ENCODE measurements at regions not wholly inside any gene's neighbourhood (a gene's known extent, or its start where the extent isn't known, plus 50 kb on each side); places are given as distances from the start of the nearest gene placed in this dataset.

DNA sequence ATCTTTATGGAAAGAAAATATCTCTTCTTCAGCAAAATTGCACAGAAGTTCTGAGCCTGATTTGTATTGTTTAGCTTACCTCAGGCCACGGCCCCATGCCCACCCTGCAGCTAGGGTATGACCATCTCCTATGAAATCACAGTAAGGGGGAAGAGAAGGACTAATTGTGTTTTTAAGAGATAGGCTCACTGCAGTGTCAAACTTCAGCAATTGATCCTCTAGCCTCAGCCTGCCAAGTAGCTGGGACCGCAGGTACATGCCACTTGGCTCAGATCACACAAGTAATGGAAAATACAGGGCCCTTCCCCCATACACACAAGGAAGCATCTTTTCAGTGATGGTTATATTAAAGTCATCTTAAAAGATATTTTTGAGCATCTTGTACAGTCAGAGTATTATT lies 60.0 kb downstream of the DMAC1 start:
- Histone ChIP-seq H3K4me1 (ENCODE audit: control insufficient read depth, insufficient read depth, low read length) (no peaks in the 10 kb centered on the region), H3K36me3 (ENCODE audit: control insufficient read depth in 2 of 2, insufficient read depth in 1 of 2, low read length in 2 of 2) (no peaks in the 10 kb centered on the region), H3K27ac (ENCODE audit: extremely low read depth, low read depth, low read length) (no peak overlapping the region), H3K4me3 (ENCODE audit: low read depth, low read length) (no peak overlapping the region), H3K9me3 (ENCODE audit: control insufficient read depth, insufficient read depth, low read depth, low read length) (no peaks in the 10 kb centered on the region)
- TF ChIP-seq HOXC10 (CRISPR knock-in tag; IDR thresholded peaks at IDR 0.05) (no peak), ZNF311 (tag by site-specific recombination; IDR thresholded peaks at IDR 0.05; ENCODE audit: borderline replicate concordance) (no peak), ZBTB8A (tag by site-specific recombination; IDR thresholded peaks at IDR 0.05) (no peak), ZNF473 (tag by site-specific recombination; IDR thresholded peaks at IDR 0.05) (no peak), ZNF140 (tag by site-specific recombination; IDR thresholded peaks at IDR 0.05) (no peak), GFI1B (tag by site-specific recombination; IDR thresholded peaks at IDR 0.05) (no peak), ZNF157 (tag by site-specific recombination; IDR thresholded peaks at IDR 0.05) (no peak), SALL2 (tag by site-specific recombination; IDR thresholded peaks at IDR 0.05; ENCODE audit: borderline replicate concordance) (no peak), BCL11B (tag by site-specific recombination; IDR thresholded peaks at IDR 0.05; ENCODE audit: low read depth) (no peak), KLF10 (tag by site-specific recombination; IDR thresholded peaks at IDR 0.05) (no peak), ZBTB17 (tag by site-specific recombination; IDR thresholded peaks at IDR 0.05) (no peak), ZNF530 (tag by site-specific recombination; IDR thresholded peaks at IDR 0.05; ENCODE audit: low read depth) (no peak)
- TF ChIP-seq, protein P1, sequence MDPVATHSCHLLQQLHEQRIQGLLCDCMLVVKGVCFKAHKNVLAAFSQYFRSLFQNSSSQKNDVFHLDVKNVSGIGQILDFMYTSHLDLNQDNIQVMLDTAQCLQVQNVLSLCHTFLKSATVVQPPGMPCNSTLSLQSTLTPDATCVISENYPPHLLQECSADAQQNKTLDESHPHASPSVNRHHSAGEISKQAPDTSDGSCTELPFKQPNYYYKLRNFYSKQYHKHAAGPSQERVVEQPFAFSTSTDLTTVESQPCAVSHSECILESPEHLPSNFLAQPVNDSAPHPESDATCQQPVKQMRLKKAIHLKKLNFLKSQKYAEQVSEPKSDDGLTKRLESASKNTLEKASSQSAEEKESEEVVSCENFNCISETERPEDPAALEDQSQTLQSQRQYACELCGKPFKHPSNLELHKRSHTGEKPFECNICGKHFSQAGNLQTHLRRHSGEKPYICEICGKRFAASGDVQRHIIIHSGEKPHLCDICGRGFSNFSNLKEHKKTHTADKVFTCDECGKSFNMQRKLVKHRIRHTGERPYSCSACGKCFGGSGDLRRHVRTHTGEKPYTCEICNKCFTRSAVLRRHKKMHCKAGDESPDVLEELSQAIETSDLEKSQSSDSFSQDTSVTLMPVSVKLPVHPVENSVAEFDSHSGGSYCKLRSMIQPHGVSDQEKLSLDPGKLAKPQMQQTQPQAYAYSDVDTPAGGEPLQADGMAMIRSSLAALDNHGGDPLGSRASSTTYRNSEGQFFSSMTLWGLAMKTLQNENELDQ (tag by site-specific recombination; IDR thresholded peaks at IDR 0.05; ENCODE audit: low read depth) = no peak
- TF ChIP-seq, protein P2, sequence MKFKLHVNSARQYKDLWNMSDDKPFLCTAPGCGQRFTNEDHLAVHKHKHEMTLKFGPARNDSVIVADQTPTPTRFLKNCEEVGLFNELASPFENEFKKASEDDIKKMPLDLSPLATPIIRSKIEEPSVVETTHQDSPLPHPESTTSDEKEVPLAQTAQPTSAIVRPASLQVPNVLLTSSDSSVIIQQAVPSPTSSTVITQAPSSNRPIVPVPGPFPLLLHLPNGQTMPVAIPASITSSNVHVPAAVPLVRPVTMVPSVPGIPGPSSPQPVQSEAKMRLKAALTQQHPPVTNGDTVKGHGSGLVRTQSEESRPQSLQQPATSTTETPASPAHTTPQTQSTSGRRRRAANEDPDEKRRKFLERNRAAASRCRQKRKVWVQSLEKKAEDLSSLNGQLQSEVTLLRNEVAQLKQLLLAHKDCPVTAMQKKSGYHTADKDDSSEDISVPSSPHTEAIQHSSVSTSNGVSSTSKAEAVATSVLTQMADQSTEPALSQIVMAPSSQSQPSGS (tag by site-specific recombination; IDR thresholded peaks at IDR 0.05; ENCODE audit: low read depth) = no peak
- TF ChIP-seq, protein P3, sequence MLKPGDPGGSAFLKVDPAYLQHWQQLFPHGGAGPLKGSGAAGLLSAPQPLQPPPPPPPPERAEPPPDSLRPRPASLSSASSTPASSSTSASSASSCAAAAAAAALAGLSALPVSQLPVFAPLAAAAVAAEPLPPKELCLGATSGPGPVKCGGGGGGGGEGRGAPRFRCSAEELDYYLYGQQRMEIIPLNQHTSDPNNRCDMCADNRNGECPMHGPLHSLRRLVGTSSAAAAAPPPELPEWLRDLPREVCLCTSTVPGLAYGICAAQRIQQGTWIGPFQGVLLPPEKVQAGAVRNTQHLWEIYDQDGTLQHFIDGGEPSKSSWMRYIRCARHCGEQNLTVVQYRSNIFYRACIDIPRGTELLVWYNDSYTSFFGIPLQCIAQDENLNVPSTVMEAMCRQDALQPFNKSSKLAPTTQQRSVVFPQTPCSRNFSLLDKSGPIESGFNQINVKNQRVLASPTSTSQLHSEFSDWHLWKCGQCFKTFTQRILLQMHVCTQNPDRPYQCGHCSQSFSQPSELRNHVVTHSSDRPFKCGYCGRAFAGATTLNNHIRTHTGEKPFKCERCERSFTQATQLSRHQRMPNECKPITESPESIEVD (tag by site-specific recombination; IDR thresholded peaks at IDR 0.05) = no peak
- TF ChIP-seq, protein P4, sequence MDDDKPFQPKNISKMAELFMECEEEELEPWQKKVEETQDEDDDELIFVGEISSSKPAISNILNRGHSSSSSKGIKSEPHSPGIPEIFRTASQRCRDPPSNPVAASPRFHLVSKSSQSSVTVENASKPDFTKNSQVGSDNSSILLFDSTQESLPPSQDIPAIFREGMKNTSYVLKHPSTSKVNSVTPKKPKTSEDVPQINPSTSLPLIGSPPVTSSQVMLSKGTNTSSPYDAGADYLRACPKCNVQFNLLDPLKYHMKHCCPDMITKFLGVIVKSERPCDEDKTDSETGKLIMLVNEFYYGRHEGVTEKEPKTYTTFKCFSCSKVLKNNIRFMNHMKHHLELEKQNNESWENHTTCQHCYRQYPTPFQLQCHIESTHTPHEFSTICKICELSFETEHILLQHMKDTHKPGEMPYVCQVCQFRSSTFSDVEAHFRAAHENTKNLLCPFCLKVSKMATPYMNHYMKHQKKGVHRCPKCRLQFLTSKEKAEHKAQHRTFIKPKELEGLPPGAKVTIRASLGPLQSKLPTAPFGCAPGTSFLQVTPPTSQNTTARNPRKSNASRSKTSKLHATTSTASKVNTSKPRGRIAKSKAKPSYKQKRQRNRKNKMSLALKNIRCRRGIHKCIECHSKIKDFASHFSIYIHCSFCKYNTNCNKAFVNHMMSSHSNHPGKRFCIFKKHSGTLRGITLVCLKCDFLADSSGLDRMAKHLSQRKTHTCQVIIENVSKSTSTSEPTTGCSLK (tag by site-specific recombination; IDR thresholded peaks at IDR 0.05) = no peak
- ChIA-PET CTCF (interaction anchor here (0.5 kb wide), 1 partner anchor 66 kb away, joined by 3 read pairs; no protein-coding TSS in a partner anchor), POLR2A (no interaction called here)

DNA sequence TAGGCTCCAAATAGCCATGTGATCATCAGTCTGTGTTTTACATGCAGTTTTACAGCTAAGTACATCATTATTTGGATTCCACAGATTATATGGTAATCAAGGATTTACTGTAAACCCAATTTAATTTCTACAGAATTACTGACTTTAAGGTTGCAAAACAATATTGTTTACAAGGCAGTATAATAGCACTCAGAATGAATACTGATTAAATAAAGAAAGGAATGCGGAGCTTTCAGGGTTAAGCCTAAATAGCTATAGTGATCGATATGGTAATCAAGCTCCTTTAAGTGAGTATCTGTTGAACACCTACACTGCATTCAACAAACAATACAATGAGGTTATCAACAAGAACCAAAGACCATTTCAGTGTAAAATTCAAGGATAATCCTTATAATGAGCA lies 64.3 kb downstream of the DMAC1 start:
- Histone ChIP-seq H3K27ac (ENCODE audit: extremely low read depth, low read depth, low read length) (no peak overlapping the region), H3K4me3 (ENCODE audit: low read depth, low read length) (no peak overlapping the region), H3K9me3 (ENCODE audit: control insufficient read depth, insufficient read depth, low read depth, low read length) (no peaks in the 10 kb centered on the region), H3K36me3 (ENCODE audit: control insufficient read depth in 2 of 2, insufficient read depth in 1 of 2, low read length in 2 of 2) (no peaks in the 10 kb centered on the region), H3K4me1 (ENCODE audit: control insufficient read depth, insufficient read depth, low read length) (no peaks in the 10 kb centered on the region)
- CTCF ChIA-PET = no interaction called here
- POLR2A ChIA-PET = no interaction called here
- TF ChIP-seq ZNF350 (tag by site-specific recombination; IDR thresholded peaks at IDR 0.05) = no peak
- TF ChIP-seq ZNF394 (tag by site-specific recombination; IDR thresholded peaks at IDR 0.05; ENCODE audit: borderline replicate concordance) = no peak
- no peak for TF ChIP-seq GLI2 (tag by site-specific recombination; IDR thresholded peaks at IDR 0.05; ENCODE audit: borderline replicate concordance, low read depth)
- TF ChIP-seq ZNF660 (tag by site-specific recombination; IDR thresholded peaks at IDR 0.05) = no peak
- no peak for TF ChIP-seq KLF16 (tag by site-specific recombination; IDR thresholded peaks at IDR 0.05)
- no peak for TF ChIP-seq ZNF600 (tag by site-specific recombination; IDR thresholded peaks at IDR 0.05)
- TF ChIP-seq, protein P5, sequence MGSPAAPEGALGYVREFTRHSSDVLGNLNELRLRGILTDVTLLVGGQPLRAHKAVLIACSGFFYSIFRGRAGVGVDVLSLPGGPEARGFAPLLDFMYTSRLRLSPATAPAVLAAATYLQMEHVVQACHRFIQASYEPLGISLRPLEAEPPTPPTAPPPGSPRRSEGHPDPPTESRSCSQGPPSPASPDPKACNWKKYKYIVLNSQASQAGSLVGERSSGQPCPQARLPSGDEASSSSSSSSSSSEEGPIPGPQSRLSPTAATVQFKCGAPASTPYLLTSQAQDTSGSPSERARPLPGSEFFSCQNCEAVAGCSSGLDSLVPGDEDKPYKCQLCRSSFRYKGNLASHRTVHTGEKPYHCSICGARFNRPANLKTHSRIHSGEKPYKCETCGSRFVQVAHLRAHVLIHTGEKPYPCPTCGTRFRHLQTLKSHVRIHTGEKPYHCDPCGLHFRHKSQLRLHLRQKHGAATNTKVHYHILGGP (tag by site-specific recombination; IDR thresholded peaks at IDR 0.05) = no peak
- TF ChIP-seq, protein P6, sequence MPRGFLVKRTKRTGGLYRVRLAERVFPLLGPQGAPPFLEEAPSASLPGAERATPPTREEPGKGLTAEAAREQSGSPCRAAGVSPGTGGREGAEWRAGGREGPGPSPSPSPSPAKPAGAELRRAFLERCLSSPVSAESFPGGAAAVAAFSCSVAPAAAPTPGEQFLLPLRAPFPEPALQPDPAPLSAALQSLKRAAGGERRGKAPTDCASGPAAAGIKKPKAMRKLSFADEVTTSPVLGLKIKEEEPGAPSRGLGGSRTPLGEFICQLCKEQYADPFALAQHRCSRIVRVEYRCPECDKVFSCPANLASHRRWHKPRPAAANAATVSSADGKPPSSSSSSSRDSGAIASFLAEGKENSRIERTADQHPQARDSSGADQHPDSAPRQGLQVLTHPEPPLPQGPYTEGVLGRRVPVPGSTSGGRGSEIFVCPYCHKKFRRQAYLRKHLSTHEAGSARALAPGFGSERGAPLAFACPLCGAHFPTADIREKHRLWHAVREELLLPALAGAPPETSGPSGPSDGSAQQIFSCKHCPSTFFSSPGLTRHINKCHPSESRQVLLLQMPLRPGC (tag by site-specific recombination; IDR thresholded peaks at IDR 0.05) = no peak

Measured in HEK293 (cell line).